Suprapubic skin (tissue), 3 donors: ENCODE measurements at regions not wholly inside any gene's neighbourhood (a gene's known extent, or its start where the extent isn't known, plus 50 kb on each side); places are given as distances from the start of the nearest gene placed in this dataset.

Experiments
- EP300 ChIP-seq: sonication (generic); formaldehyde crosslinking; IDR thresholded peaks from one replicate; pipeline ENCODE4 v1.6.1; 2017; ENCODE audit warnings: antibody characterized with exemption
- POLR2A ChIP-seq, 2 donors: fragments of 450-650 bp; IDR thresholded peaks; one replicate each; pipeline ENCODE4 v1.6.1; 2017; ENCODE audit warnings: antibody characterized with exemption in 2 of 2, mild to moderate bottlenecking in 2 of 2, moderate library complexity in 2 of 2
- TF ChIP-seq, protein P1 (sequence below), 2 donors: fragments of 200-600 bp in 1 of 2; fragments of 450-650 bp in 1 of 2; sonication (generic) in 1 of 2; IDR thresholded peaks; one replicate each; pipeline ENCODE4 v1.5.1; 2016 to 2019; ENCODE audit warnings: antibody characterized with exemption in 2 of 2, mild to moderate bottlenecking in 1 of 2, moderate library complexity in 1 of 2

DNA sequence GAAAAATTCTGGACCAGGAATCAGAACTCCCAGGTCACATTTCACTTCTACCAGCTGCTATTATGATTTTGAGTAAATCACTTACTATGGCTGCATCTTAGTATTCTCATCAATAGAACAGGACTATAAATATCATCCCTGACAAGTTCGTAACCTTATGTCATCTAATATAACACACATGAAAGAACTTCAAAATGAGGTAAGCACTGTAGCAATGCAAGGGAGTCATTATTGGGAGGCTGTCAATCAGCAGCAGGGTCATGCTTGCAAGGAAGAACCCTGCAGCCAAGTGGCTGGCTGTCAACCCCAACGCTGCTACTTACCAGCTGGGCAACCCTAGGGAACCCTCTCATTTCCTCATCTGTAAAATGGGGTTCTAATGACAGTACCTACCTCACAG, 123.3 kb upstream of the B3GAT2 start:
- TF ChIP-seq, protein P1, sequence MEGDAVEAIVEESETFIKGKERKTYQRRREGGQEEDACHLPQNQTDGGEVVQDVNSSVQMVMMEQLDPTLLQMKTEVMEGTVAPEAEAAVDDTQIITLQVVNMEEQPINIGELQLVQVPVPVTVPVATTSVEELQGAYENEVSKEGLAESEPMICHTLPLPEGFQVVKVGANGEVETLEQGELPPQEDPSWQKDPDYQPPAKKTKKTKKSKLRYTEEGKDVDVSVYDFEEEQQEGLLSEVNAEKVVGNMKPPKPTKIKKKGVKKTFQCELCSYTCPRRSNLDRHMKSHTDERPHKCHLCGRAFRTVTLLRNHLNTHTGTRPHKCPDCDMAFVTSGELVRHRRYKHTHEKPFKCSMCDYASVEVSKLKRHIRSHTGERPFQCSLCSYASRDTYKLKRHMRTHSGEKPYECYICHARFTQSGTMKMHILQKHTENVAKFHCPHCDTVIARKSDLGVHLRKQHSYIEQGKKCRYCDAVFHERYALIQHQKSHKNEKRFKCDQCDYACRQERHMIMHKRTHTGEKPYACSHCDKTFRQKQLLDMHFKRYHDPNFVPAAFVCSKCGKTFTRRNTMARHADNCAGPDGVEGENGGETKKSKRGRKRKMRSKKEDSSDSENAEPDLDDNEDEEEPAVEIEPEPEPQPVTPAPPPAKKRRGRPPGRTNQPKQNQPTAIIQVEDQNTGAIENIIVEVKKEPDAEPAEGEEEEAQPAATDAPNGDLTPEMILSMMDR (IDR thresholded peaks at IDR 0.05) = no peak
- TF ChIP-seq EP300 (no peak), POLR2A (IDR thresholded peaks at IDR 0.05) (no peak)
